ENCODE measurements at regions not wholly inside any gene's neighbourhood (a gene's known extent, or its start where the extent isn't known, plus 50 kb on each side); places are given as distances from the start of the nearest gene placed in this dataset.

DNA sequence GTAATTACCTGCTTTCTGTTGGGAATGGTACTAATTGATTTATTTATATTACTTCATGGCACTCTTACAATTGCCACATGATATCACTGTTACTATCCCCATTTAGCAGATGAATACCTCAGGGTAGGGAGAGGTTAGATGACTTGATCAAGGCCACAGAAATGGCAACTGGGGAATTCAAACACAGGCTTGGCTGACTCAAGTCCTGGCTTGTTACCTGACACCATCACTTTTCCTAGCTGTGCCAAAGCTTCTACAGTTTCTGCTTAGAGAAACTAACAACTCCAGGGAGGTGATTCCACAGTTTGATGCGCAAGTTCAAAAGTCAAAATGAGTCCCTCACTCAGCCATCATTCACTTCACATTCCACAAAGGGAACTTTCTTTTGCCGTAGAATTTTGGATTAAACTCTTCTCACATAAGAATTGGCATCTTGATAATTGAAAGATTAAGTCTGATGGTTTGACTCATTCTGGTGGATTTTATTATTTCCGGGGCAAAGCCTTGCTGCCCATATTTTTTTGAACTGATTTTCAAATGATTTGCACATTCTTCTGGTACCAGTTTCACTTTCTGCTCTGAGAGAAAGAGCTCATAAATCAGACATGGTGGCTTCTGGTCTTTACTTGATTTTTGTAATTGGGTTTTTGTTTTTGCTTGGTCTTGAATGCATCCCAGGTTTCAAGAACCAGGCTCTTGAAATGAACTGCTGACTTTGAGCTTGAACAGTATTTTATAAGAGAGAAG, 656.8 kb downstream of the BCL11A start:
- Histone ChIP-seq H3K36me3 (no peaks in the 10 kb centered on the region), H3K9me3 (replicated peaks in 1 of 11) (peaks cover 0 to 4% (median 0%) of the 10 kb centered on the region in 11 experiments; a peak in 1 of 22 replicates), H3K27ac (no peak overlapping the region), H3K4me1 (no peaks in the 10 kb centered on the region; a peak in 1 of 20 replicates), H3K27me3 (no peaks in the 10 kb centered on the region), H3K4me2 (no peak overlapping the region), H4K20me1 (no peaks in the 10 kb centered on the region), H3K9ac (no peak overlapping the region), H3K4me3 (no peak overlapping the region)
- TF ChIP-seq Cebpa-rat (IDR thresholded peaks at IDR 0.05), result no peak

DNA sequence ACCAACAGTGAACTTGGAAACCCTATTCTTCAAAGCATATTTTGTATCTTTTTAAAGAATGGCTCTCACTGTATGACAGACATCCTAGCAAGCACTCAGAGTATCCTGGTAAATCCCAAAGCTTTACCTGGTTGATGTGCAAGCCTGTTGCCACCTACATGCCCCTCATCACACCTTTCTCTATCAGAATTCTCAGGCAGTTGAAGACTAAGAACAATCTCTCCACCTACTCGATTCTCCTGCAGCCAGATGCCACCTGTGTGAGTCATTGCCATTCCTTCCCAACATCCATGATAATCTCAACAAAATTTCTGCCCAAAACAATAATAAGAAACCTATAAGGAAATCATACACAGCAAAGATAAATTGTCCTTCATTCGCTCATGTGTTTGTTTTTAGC, 659.8 kb downstream of the BCL11A start:
- Histone ChIP-seq H3K4me3 (no peak overlapping the region), H3K4me2 (no peak overlapping the region), H3K9ac (no peak overlapping the region), H3K9me3 (replicated peaks in 1 of 11) (peaks cover 0 to 4% (median 0%) of the 10 kb centered on the region in 11 experiments; a peak in 1 of 22 replicates), H4K20me1 (no peaks in the 10 kb centered on the region), H3K27me3 (no peaks in the 10 kb centered on the region), H3K27ac (no peak overlapping the region), H3K36me3 (no peaks in the 10 kb centered on the region), H3K4me1 (peaks cover 0 to 1% (median 0%) of the 10 kb centered on the region in 10 experiments; a peak in 2 of 20 replicates)
- TF ChIP-seq Cebpa-rat (IDR thresholded peaks at IDR 0.05), result no peak

DNA sequence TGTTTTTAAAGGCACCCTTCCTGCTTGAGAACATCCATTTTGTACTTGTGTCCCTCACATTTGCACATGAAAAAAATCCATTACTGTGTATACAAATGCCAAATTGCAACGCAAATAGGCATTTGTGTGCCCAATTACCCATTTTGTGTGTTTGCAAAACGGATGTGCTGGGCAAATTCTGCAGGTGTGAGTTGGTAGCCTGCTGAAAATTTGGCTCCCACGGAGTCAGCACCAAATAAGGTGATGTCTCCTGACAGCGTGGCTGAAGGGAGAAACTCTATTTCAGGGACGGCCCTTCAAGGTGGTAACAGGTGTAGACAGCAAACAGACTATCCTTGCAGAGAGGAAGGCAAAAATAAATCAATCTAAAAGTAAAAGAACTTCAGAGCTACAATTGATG, 661.1 kb downstream of the BCL11A start:
- Histone ChIP-seq H4K20me1 (no peaks in the 10 kb centered on the region), H3K4me1 (peaks cover 0 to 13% (median 9%) of the 10 kb centered on the region in 10 experiments; a peak in 13 of 20 replicates), H3K27ac (no peak overlapping the region), H3K4me3 (no peak overlapping the region), H3K9me3 (replicated peaks in 1 of 11) (peaks cover 0 to 4% (median 0%) of the 10 kb centered on the region in 11 experiments; a peak in 1 of 22 replicates), H3K27me3 (no peaks in the 10 kb centered on the region), H3K9ac (no peak overlapping the region), H3K36me3 (no peaks in the 10 kb centered on the region), H3K4me2 (no peak overlapping the region)
- no peak for TF ChIP-seq Cebpa-rat (IDR thresholded peaks at IDR 0.05)

DNA sequence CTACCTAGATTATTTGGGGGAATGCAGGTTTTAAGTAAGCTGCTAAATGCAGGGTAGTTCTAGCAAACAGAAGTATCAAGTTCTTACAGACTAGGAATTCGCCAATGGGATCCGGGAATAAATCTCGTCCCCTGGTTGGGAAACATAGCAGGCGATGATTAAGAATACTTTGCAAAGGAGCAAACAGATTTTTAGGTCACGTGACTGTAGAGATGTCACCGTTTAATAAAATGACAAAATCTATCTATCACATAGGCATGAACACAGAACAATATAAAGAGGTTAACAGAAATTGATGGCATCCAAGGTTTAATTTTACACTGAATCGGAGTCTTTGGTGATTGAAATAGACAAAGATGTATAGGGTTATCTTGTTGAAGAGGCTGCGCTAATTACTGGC, 664.1 kb downstream of the BCL11A start:
- no peaks in the 10 kb centered on the region for H3K27me3 ChIP-seq
- TF ChIP-seq Cebpa-rat (IDR thresholded peaks at IDR 0.05), result no peak
- H3K9ac ChIP-seq, result no peak overlapping the region
- no peaks in the 10 kb centered on the region for H4K20me1 ChIP-seq
- no peak overlapping the region for H3K4me2 ChIP-seq
- H3K36me3 ChIP-seq, result no peaks in the 10 kb centered on the region
- peaks cover 0 to 29% (median 12%) of the 10 kb centered on the region in 10 experiments; a peak in 13 of 20 replicates for H3K4me1 ChIP-seq
- H3K9me3 ChIP-seq (replicated peaks in 1 of 11), result peaks cover 0 to 4% (median 0%) of the 10 kb centered on the region in 11 experiments; a peak in 1 of 22 replicates
- H3K4me3 ChIP-seq, result no peak overlapping the region
- no peak overlapping the region for H3K27ac ChIP-seq

DNA sequence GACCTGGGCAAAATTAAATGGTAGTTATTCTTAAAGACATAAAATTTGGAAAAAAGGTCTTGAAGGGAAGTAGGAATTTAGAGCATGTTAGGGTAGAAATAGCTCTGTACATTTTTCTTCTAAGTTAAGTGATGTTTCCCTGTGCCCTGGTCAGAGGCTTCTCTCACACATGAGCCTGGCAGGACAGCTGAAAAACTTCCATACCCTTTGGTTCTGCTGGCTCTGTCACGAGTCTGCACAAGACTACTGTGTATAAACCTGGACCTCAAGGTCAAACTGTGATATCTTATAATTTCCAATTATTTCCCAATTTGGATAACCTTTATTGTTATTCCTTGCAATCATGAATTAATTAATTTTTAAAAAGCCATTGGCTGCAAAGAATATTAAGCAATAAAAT, 664.7 kb downstream of the BCL11A start:
- no peak for TF ChIP-seq Cebpa-rat (IDR thresholded peaks at IDR 0.05)
- Histone ChIP-seq H3K9me3 (replicated peaks in 1 of 11) (peaks cover 0 to 4% (median 0%) of the 10 kb centered on the region in 11 experiments; a peak in 1 of 22 replicates), H3K4me2 (peak overlapping the region in 3 of 11 experiments; percentile 41 to 50 (median 45); a peak in 5 of 22 replicates), H3K4me1 (peaks cover 0 to 29% (median 12%) of the 10 kb centered on the region in 10 experiments; a peak in 13 of 20 replicates), H4K20me1 (no peaks in the 10 kb centered on the region), H3K36me3 (no peaks in the 10 kb centered on the region), H3K9ac (no peak overlapping the region), H3K27me3 (no peaks in the 10 kb centered on the region), H3K27ac (no peak overlapping the region), H3K4me3 (no peak overlapping the region)

DNA sequence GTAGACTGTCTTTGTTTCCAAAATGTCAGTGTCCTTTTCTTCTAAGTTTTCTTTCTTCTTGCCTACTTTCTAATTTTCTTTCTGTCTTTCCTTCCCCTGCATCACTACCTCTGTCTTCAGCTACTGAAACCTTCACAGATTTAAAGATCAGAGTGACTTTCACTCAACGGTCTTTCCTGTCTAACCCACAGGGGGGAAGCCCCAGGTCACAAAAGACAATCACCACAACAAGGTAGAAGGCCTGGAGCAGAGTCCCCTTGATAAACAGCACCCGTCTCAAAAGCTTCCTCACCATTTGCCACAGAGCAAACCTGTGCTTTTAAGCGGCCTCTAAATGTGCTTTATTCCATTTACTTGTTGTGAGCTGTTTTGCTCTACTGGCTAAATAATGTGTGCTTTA, 665.4 kb downstream of the BCL11A start:
- H4K20me1 ChIP-seq, result no peaks in the 10 kb centered on the region
- no peak for TF ChIP-seq Cebpa-rat (IDR thresholded peaks at IDR 0.05)
- H3K36me3 ChIP-seq, result no peaks in the 10 kb centered on the region
- peak overlapping the region in 8 of 11 experiments; percentile 22 to 72 (median 46); a peak in 17 of 22 replicates for H3K4me2 ChIP-seq
- H3K4me1 ChIP-seq, result peaks cover 0 to 29% (median 12%) of the 10 kb centered on the region in 10 experiments; a peak in 13 of 20 replicates
- H3K9ac ChIP-seq, result no peak overlapping the region
- H3K4me3 ChIP-seq, result no peak overlapping the region
- H3K27ac ChIP-seq, result no peak overlapping the region
- no peaks in the 10 kb centered on the region for H3K27me3 ChIP-seq
- peaks cover 0 to under 1% (median 0%) of the 10 kb centered on the region in 11 experiments; a peak in 1 of 22 replicates for H3K9me3 ChIP-seq (replicated peaks in 1 of 11)

DNA sequence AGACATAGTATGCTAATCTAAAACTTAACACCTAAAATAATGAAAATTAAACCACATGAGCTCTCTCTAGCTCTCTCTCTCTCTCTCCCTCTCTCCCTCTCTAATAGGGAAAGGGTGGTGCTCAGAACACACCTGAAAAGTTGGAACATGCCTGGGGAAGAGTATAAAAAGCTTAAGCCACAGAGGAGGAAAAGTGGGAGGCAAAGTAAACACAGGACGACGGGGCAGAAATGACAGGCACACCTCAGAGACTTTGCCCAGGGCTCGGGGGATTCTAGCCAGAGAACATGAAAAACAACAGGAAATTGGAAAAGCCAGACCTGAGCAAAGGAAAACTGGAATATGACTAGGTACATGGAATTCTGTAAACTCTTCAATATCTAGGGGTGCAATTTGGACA, 666.1 kb downstream of the BCL11A start:
- Histone ChIP-seq H3K27ac (no peak overlapping the region), H3K4me1 (peaks cover 0 to 29% (median 12%) of the 10 kb centered on the region in 10 experiments; a peak in 13 of 20 replicates), H3K9me3 (replicated peaks in 1 of 11) (no peaks in the 10 kb centered on the region), H3K4me2 (peak overlapping the region in 8 of 11 experiments; percentile 22 to 72 (median 46); a peak in 16 of 22 replicates), H4K20me1 (no peaks in the 10 kb centered on the region), H3K4me3 (no peak overlapping the region), H3K27me3 (no peaks in the 10 kb centered on the region), H3K36me3 (no peaks in the 10 kb centered on the region), H3K9ac (no peak overlapping the region)
- no peak for TF ChIP-seq Cebpa-rat (IDR thresholded peaks at IDR 0.05)

DNA sequence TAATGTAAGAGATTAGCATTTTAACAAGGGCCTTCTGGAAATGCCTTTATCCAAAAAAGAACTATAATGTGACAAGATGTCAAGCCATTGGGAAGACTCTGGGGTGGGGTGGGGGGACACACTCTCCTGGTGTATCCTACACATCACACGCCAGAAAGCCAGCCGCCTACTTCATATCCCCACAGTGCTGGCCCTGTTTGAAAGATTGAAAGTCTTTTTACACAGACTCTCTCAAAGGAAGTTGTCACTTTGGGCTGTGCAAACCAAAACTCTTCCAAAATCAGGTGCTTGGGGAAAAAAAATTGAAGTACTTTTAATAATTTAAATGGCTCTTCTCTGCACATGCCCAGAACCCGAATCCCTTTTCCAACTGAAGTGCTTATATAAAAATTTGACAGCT, 666.7 kb downstream of the BCL11A start:
- Histone ChIP-seq H3K4me3 (no peak overlapping the region), H3K27ac (no peak overlapping the region), H3K9me3 (replicated peaks in 1 of 11) (no peaks in the 10 kb centered on the region), H4K20me1 (no peaks in the 10 kb centered on the region), H3K36me3 (no peaks in the 10 kb centered on the region), H3K27me3 (no peaks in the 10 kb centered on the region), H3K4me1 (peaks cover 0 to 29% (median 12%) of the 10 kb centered on the region in 10 experiments; a peak in 13 of 20 replicates), H3K4me2 (peak overlapping the region in 4 of 11 experiments; percentile 19 to 41 (median 29); a peak in 7 of 22 replicates), H3K9ac (no peak overlapping the region)
- TF ChIP-seq Cebpa-rat (IDR thresholded peaks at IDR 0.05), result no peak

DNA sequence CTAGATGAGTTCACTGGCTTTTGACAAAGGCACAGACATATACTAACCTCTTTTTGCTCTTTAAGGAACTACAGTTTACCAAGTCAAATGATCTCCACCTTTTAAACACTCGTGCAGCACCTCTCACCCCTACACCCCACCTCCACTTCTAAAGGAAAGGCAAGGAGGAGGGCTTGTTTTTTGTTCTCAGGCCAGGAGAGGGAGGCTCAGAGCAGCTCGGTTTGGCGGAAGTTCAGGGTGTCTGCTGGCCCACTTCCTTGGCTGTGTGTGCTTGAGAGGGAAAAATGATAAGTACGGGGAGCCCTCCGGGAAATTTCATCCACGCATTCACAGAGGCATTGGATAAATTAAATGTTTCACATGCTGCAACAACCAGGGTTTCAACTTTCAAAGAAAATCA, 667.9 kb downstream of the BCL11A start:
- no peak overlapping the region for H3K4me3 ChIP-seq
- H3K36me3 ChIP-seq, result no peaks in the 10 kb centered on the region
- H3K4me1 ChIP-seq, result peaks cover 0 to 29% (median 12%) of the 10 kb centered on the region in 10 experiments; a peak in 13 of 20 replicates
- no peaks in the 10 kb centered on the region for H3K27me3 ChIP-seq
- no peaks in the 10 kb centered on the region for H3K9me3 ChIP-seq (replicated peaks in 1 of 11)
- H4K20me1 ChIP-seq, result no peaks in the 10 kb centered on the region
- H3K9ac ChIP-seq, result no peak overlapping the region
- TF ChIP-seq Cebpa-rat (IDR thresholded peaks at IDR 0.05), result no peak
- 0 out of 22 replicates have a peak overlapping the region, but pooled peaks of 1 of the 11 experiments have one; percentile 23 for H3K4me2 ChIP-seq
- no peak overlapping the region for H3K27ac ChIP-seq
